ENCODE measurements at regions not wholly inside any gene's neighbourhood (a gene's known extent, or its start where the extent isn't known, plus 50 kb on each side); places are given as distances from the start of the nearest gene placed in this dataset.

DNA sequence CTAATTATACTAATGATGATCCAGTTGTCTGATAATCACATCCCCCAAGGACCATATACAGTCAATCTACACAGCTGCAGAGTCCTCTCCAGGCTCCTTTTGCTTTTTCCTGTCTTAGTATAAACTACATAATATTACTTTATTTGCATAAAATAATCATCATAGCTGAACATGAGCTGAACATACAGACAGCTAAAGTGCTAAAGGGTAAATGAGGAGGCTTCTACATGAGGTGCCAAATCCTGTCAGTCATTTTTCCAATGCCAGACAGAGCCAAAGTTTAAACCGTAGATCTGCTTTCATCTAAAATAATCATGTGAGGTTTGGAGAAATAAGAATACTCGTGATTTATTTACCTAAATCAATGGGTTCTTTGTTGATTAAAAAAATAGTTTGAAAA lies 1530.1 kb upstream of the PABPC4L start:
- no peak overlapping the region for H3K4me3 ChIP-seq (ENCODE audit: low read depth, low read length)
- no peak for TF ChIP-seq CTCF (IDR thresholded peaks at IDR 0.05; ENCODE audit: insufficient read depth, low read depth, low read length, missing control alignments)
- no peak for DNase-seq (ENCODE audit: low read depth)

GRCh38 chr4:135724421-135724820 lies 1522.8 kb upstream of the PABPC4L start:
- no peak overlapping the region for H3K4me3 ChIP-seq (ENCODE audit: low read depth, low read length)
- TF ChIP-seq CTCF (IDR thresholded peaks at IDR 0.05; ENCODE audit: insufficient read depth, low read depth, low read length, missing control alignments), result no peak
- no peak for DNase-seq (ENCODE audit: low read depth)

DNA sequence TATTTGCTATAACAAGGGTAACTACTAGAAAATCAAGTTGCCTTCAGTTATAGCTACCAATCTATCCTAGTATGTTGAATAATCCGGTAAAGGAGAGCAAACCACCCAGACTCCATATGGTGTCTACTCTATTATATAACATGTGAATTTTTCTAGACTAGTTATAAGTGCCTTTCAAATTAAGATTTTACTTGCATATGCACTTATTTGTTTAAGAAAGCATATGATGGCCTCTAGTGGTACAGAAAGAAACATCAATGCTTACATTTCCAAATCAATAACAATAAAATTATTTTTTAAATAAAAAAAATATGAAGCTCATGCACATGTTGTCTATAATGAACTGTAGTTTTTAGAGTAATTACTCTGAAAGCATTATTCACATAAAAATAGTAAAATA lies 1516.4 kb upstream of the PABPC4L start:
- DNase-seq (ENCODE audit: low read depth), result no peak
- TF ChIP-seq CTCF (IDR thresholded peaks at IDR 0.05; ENCODE audit: insufficient read depth, low read depth, low read length, missing control alignments), result no peak

DNA sequence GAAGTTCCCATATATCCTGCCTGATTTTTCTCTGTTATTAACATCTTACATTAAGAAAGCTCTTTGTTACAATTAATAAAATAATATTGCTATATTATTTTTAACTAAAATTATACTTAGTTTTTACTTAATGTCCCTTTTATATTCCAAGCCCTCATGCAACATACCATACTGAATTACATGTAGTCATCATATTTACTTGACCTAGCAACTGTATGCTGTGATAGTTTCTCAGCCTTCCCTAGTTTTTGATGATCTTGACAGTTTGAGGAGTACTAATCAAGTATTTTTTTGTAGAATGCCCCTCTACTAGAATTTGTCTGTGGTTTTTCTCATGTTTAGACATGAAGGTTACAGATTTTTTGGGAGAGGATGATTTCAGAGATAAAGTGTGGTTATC lies 1503.8 kb upstream of the PABPC4L start:
- H3K4me3 ChIP-seq (ENCODE audit: low read depth, low read length), result no peak overlapping the region
- no peak for DNase-seq (ENCODE audit: low read depth)
- no peak for TF ChIP-seq CTCF (IDR thresholded peaks at IDR 0.05; ENCODE audit: insufficient read depth, low read depth, low read length, missing control alignments)

More for the DNA sequence above, 1516.4 kb upstream of the PABPC4L start:
- H3K4me3 ChIP-seq (ENCODE audit: low read depth, low read length), result no peak overlapping the region

DNA sequence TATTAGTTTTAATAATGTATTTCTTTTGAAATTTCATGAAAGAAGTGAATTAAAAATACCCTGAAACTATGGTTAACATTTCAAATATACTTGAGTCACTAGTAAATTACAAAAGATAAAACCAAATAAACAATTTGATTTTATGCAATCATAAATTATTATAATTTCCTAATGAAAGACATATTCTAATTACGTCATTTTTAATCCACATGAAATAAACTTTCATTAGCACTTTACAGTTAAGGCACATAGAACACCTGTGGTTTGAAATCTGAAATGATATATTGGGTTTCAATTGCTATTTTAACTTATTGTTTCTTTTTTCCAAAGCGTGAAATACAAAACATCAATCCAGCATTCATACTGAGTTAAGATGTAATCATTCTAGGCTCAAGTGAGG lies 1492.5 kb upstream of the PABPC4L start:
- no peak for DNase-seq (ENCODE audit: low read depth)
- H3K4me3 ChIP-seq (ENCODE audit: low read depth, low read length), result no peak overlapping the region
- TF ChIP-seq CTCF (IDR thresholded peaks at IDR 0.05; ENCODE audit: insufficient read depth, low read depth, low read length, missing control alignments), result no peak

DNA sequence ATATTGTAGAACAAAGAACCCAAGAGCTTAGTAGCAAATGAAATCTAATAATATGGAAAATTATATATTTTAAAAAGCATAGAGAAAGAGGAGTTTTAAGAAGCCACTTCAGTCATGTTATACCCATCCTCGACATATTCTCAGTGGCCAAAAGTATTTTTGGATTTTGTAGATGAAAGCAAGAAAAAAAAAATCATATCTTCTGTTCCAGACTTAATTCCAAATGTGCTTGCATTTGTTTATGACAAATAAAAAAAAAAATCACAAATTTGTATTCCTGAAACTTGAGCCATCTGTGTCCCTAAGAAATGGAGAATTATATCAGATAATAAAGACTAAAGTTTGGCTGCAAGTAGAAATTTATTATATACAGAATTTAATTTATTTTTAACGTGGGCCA lies 1482.4 kb upstream of the PABPC4L start:
- no peak overlapping the region for H3K4me3 ChIP-seq (ENCODE audit: low read depth, low read length)
- no peak for TF ChIP-seq CTCF (IDR thresholded peaks at IDR 0.05; ENCODE audit: insufficient read depth, low read depth, low read length, missing control alignments)
- DNase-seq (ENCODE audit: low read depth), result no peak

- no peak for TF ChIP-seq CTCF (IDR thresholded peaks at IDR 0.05; ENCODE audit: insufficient read depth, low read depth, low read length, missing control alignments)
Measured at GRCh38 chr4:135672202-135672601, 1470.6 kb upstream of the PABPC4L start.

More at GRCh38 chr4:135672202-135672601, 1470.6 kb upstream of the PABPC4L start:
- no peak overlapping the region for H3K4me3 ChIP-seq (ENCODE audit: low read depth, low read length)
- no peak for DNase-seq (ENCODE audit: low read depth)
